ENCODE measurements at regions not wholly inside any gene's neighbourhood (a gene's known extent, or its start where the extent isn't known, plus 50 kb on each side); places are given as distances from the start of the nearest gene placed in this dataset.

- TF ChIP-seq MAFK (IDR thresholded peaks at IDR 0.05; ENCODE audit: partially characterized antibody) (no peak), PHF8 (IDR thresholded peaks at IDR 0.05; ENCODE audit: borderline replicate concordance, low read depth) (no peak), CTCF (IDR thresholded peaks at IDR 0.05) (no peak), CEBPB (IDR thresholded peaks at IDR 0.05) (no peak), EHMT2 (IDR thresholded peaks at IDR 0.05; ENCODE audit: low read depth) (no peak), POLR2A (IDR thresholded peaks at IDR 0.05; ENCODE audit: low read length) (no peak), MAZ (IDR thresholded peaks at IDR 0.05; ENCODE audit: borderline replicate concordance, low read depth, low read length) (no peak), POLR2AphosphoS2 (conservative IDR thresholded peaks at IDR 0.05; ENCODE audit: low read length) (no peak), ZC3H11A (IDR thresholded peaks at IDR 0.05) (no peak), HMGXB4 (CRISPR knock-in tag; IDR thresholded peaks at IDR 0.05; ENCODE audit: borderline replicate concordance) (no peak), SREBF2 (IDR thresholded peaks at IDR 0.05) (no peak), HOXB13 (CRISPR knock-in tag; IDR thresholded peaks at IDR 0.05; ENCODE audit: low read depth) (no peak)
- TF ChIP-seq, protein P1, sequence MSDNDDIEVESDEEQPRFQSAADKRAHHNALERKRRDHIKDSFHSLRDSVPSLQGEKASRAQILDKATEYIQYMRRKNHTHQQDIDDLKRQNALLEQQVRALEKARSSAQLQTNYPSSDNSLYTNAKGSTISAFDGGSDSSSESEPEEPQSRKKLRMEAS (IDR thresholded peaks at IDR 0.05): no peak
Measured at GRCh38 chr1:2955652-2956051, 65.6 kb upstream of the ACTRT2 start.

All from A549 (cell line).